ENCODE measurements at regions not wholly inside any gene's neighbourhood (a gene's known extent, or its start where the extent isn't known, plus 50 kb on each side); places are given as distances from the start of the nearest gene placed in this dataset.

GRCh38 chr6:98514073-98514720 is 320.2 kb upstream of the POU3F2 start:
- DNase-seq (ENCODE audit: extremely low read depth, low read depth, low spot score): no peak

DNA sequence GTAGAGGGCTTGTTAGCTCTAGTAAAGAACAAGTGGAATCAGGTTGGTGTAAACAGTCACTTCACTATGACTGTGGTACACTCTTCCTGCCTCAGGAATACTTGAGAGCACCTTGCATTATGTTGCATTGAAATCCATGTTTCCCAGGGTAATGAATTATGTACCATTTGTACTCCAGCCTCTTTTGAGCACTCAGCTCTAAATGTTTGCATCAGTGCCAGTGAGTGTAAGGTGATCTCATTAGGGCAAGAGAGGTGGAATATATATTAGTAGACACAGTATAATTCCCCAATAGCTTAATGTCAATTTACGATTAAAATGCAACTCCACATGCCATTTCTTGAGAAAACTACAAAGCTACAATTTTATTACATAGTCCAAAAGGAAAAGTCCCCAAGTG is 319.6 kb upstream of the POU3F2 start:
- DNase-seq (ENCODE audit: extremely low read depth, low read depth, low spot score): no peak

DNA sequence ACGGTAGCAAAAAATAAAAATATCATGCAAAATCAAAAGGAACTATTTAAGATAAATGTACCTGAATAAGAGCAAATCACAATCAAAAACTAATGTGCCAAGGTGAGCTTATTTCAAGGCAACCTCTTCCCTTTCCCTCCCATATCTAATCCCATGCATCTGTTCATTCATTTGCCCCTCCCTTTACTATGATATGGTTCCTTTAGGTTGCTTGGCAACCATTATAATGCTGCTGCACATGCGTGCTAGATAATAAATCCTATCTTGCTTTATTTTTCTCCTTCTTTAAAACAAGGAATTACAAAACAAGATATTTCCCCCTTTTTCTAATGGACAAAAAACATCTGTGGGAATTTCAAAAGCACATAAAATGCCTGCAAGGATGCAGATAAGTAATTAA is 318.2 kb upstream of the POU3F2 start:
- no peak for DNase-seq (ENCODE audit: extremely low read depth, low read depth, low spot score)

- no peak for DNase-seq (ENCODE audit: extremely low read depth, low read depth, low spot score)
These were observed 317.5 kb upstream of the POU3F2 start for GRCh38 chr6:98516866-98517265.

GRCh38 chr6:98525860-98526259 is 308.5 kb upstream of the POU3F2 start:
- DNase-seq (ENCODE audit: extremely low read depth, low read depth, low spot score): no peak

DNA sequence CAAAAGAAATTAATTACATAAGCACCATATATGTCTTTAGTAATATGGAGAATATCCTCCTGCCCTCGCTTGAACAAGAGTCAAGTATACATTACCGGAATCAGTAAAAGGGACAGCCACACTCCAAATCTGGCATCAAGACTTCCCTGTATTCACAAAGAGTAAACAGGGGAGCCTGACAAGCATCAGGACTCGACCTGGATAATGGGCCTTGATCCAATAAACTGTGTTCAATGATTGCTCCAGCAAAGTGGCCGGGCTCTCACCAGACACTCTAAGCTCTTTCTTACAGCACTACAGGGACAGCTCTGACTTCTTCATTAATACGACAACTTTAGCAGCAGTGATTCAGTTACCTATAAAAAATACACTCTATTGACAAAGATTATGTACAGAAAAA is 307.9 kb upstream of the POU3F2 start:
- DNase-seq (ENCODE audit: extremely low read depth, low read depth, low spot score): no peak

- DNase-seq (ENCODE audit: extremely low read depth, low read depth, low spot score): no peak
These were observed 305.0 kb upstream of the POU3F2 start for GRCh38 chr6:98529364-98529763.

DNA sequence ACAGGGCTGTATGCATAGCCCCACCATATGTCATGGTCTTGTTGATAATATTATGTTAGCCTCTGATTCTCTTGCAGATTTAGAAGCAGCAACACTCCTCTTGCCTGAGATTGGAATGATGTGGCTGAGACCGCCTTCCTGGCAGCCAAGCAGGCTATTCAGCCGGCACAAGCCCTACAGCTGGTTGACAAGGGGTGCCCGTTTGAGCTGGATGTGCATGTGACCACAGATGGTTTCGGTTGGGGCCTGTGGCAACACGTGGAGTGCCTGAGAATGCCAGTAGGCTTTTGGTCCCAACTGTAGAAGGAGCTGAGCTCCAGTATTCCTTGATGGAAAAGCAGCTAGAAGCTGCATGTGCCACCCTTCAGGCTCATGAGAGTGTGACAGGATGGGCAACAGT is 303.6 kb upstream of the POU3F2 start:
- DNase-seq (ENCODE audit: extremely low read depth, low read depth, low spot score): no peak

- no peak for DNase-seq (ENCODE audit: extremely low read depth, low read depth, low spot score)
These were observed 302.4 kb upstream of the POU3F2 start for GRCh38 chr6:98532004-98532403.

- DNase-seq (ENCODE audit: extremely low read depth, low read depth, low spot score): no peak
These were observed 294.6 kb upstream of the POU3F2 start for GRCh38 chr6:98539741-98540140.

DNA sequence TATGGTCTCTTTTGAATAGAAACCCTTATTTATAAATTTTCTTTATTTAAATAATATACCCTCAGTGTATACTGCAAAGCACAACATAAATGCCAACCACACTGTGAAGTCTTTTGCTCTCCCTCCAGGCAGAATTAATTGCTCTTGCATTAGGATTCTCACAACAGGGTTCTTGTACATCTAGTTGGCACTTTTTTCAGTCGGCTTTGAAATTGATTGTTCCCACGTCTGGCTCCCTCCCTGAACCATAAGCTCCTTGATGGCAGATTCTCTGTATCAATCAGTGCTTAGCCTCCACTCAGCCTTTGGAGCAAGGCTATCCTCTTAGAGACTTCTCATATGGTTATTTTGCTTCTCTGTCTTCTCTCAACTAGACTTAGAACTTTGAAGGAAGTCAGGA is 288.0 kb upstream of the POU3F2 start:
- no peak for DNase-seq (ENCODE audit: extremely low read depth, low read depth, low spot score)

DNA sequence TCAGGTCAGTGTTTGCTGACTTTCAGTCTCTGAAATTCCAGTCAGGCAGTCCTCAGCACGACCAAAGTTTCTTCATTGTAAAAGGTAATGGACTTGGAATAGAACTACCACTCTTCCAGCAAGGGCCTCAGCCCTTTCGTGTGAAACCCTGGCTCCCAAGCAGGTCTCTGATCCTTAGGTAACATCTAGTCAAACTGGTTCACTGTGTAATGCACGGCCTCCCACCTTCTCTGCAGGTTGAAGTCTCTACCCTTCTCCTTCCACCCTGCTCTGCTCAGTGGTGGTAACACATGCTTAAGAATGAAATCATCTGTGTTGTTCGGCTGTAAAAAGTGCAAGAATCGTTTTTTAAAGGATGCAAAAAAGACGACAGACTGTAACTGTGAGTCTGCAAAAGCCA is 287.2 kb upstream of the POU3F2 start:
- no peak for DNase-seq (ENCODE audit: extremely low read depth, low read depth, low spot score)

- no peak for DNase-seq (ENCODE audit: extremely low read depth, low read depth, low spot score)
These were observed 286.7 kb upstream of the POU3F2 start for GRCh38 chr6:98547634-98548033.

GRCh38 chr6:98548301-98548700 is 286.1 kb upstream of the POU3F2 start:
- DNase-seq (ENCODE audit: extremely low read depth, low read depth, low spot score): no peak

DNA sequence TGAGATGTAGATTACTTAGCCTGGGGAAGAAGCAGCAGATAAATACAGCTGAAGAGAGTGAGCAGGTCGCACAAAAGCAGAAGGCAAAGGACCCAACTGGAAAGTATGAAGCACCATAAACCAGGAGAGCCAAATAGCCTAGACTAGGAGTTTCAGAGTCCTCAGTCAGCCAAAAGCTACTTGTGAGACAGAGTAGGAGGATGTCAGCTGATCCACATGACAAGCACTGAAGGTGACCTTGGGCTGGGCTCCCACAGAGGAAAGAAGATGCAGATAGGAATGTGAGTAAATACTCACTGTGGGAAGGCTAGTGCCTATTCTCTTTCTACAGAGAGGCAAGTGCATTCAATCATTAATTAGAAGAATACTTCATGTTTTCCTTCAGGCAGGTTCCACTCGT is 274.0 kb upstream of the POU3F2 start:
- DNase-seq (ENCODE audit: extremely low read depth, low read depth, low spot score): no peak

DNA sequence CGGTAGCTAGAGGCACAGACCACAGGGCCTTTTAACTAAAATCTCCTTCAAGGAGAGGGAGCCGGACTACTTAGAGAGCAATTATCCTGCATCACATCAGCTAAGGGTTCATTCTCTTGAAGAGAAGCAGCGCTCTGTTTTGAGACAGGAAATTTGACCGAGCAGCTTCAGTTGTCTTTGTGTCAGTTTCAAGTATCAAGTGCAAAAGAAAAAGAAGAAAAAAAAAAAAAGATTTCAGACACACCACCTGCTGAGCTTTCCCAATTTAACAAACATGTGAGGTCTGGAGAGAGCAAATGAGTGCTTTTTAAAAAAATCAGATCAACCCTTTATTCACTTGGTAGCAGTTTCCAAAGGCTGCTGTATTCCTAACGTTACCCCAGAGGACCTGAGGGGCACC is 273.5 kb upstream of the POU3F2 start:
- no peak for DNase-seq (ENCODE audit: extremely low read depth, low read depth, low spot score)

GRCh38 chr6:98566126-98566525 is 268.2 kb upstream of the POU3F2 start:
- no peak for DNase-seq (ENCODE audit: extremely low read depth, low read depth, low spot score)

DNA sequence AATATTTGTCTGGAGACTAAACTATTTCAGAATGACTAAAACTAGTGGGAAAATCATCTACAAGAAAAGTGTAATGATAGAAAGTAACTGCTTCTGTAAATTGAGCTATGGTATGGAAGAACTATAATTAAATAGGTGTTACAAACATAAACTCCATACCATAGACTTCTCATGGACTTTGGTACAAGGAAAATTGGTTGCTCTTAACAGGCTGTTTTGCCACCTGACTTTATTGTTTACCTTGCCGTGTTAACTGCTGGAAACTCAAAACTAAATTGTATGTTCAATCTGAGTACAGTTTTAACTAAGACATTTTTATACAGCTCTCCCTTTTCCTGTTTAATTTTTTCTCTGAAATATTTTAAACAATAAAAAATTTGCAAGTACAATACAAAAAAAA is 261.8 kb upstream of the POU3F2 start:
- no peak for DNase-seq (ENCODE audit: extremely low read depth, low read depth, low spot score)

GRCh38 chr6:98574984-98575383 is 259.4 kb upstream of the POU3F2 start:
- DNase-seq (ENCODE audit: extremely low read depth, low read depth, low spot score): no peak

- DNase-seq (ENCODE audit: extremely low read depth, low read depth, low spot score): no peak
These were observed 257.6 kb upstream of the POU3F2 start for GRCh38 chr6:98576791-98577190.

DNA sequence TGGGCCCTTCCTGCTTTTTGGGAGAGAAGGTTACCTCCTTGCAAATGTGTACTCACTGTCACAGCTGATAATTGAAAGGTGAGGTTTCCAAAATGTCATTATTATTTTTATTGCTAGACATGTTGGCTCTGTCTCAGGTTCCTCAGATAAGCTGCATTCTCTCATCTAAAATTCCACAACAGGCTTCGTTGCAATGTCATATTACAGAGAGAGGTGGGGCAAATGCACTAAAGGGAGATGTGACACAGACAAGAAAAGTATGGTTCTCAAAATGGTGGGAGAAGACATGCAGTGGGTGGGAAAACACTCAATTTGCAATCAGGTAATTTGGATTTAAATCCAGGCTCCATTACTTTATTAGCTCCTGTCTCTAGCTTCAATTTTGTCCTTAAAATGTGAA is 256.4 kb upstream of the POU3F2 start:
- no peak for DNase-seq (ENCODE audit: extremely low read depth, low read depth, low spot score)

DNA sequence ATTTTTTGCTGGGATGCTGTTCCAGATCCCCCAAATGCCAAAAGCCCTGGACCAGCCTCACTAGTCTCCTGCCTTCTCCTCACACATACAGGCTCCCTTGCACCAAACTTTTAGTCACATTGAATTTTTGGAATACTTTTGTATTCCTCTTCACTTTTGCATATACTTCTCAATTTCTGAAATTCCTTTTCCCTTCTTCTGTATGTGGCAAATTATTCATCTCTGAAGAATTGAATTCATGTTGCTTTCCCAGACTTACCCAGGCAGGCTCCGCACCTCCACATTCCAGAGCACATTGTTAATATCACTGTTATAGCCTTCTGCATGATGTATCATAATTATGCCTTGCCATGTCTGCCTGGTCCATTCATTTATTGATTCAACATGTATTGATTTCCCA is 255.3 kb upstream of the POU3F2 start:
- no peak for DNase-seq (ENCODE audit: extremely low read depth, low read depth, low spot score)

DNA sequence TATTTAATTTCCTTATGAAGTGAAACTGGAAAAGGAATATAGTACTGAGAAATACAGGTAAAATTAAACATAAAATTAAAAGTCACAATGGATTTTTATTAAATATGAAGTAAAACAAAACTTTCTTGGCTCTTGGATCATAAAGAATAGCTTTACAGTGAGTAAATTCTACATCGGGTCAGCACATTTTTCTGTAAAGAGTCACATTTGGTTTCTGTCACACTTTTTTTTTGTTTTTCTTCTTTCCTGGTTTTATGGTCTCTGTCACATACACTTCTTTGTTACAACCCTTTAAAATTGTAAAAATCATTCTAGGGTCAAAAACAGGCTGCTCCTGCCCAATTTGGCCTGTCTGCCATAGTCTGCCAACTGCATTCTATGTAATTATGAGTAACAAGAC is 254.4 kb upstream of the POU3F2 start:
- no peak for DNase-seq (ENCODE audit: extremely low read depth, low read depth, low spot score)
